ENCODE measurements at regions not wholly inside any gene's neighbourhood (a gene's known extent, or its start where the extent isn't known, plus 50 kb on each side); places are given as distances from the start of the nearest gene placed in this dataset.
"Not testable (repeated sequence)": the region's sequence is repeated elsewhere in the genome, so short reads cannot be mapped to it uniquely, and the experiment has no call there.

DNA sequence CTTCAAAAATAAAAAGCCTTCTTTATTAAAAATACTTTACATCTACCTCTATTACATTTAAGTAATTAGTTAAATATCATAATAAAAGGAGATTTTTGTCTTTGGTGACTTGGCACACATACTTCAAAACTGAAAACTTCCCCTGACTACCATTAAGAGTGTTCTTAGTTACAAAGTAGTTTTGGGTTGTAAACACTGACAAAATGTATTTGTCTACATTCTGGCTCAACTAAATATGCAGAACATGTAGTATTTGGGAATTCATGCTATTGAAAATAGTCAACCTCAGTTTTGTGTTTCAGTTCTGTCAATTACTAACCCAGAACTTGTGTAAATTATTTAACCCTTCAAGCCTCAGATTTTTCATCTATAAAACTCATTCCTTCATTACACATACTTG is 311.5 kb downstream of the RAD51AP2 start:
- no peak for DNase-seq
- H3K9ac ChIP-seq (ENCODE audit: low read length): no peak overlapping the region
- H3K4me2 ChIP-seq (ENCODE audit: low read depth, low read length): no peak overlapping the region
- H3F3A ChIP-seq (ENCODE audit: insufficient read depth, low read length): no peaks in the 10 kb centered on the region
- no peak overlapping the region for H3K4me3 ChIP-seq (ENCODE audit: low read length)
- no peaks in the 10 kb centered on the region for H4K20me1 ChIP-seq (ENCODE audit: insufficient read depth, low read length)
- H3K9me2 ChIP-seq (replicated peaks; ENCODE audit: insufficient read depth, low read length): no peaks in the 10 kb centered on the region
- no peaks in the 10 kb centered on the region for H3K9me3 ChIP-seq (replicated peaks; ENCODE audit: insufficient read depth, low read length)
- H3K79me2 ChIP-seq (ENCODE audit: low read length): no peaks in the 10 kb centered on the region
- H3K27ac ChIP-seq (ENCODE audit: low read length): no peak overlapping the region
- TF ChIP-seq EZH2phosphoT487 (IDR thresholded peaks at IDR 0.05; ENCODE audit: low read length): no peak
- TF ChIP-seq, protein P1, sequence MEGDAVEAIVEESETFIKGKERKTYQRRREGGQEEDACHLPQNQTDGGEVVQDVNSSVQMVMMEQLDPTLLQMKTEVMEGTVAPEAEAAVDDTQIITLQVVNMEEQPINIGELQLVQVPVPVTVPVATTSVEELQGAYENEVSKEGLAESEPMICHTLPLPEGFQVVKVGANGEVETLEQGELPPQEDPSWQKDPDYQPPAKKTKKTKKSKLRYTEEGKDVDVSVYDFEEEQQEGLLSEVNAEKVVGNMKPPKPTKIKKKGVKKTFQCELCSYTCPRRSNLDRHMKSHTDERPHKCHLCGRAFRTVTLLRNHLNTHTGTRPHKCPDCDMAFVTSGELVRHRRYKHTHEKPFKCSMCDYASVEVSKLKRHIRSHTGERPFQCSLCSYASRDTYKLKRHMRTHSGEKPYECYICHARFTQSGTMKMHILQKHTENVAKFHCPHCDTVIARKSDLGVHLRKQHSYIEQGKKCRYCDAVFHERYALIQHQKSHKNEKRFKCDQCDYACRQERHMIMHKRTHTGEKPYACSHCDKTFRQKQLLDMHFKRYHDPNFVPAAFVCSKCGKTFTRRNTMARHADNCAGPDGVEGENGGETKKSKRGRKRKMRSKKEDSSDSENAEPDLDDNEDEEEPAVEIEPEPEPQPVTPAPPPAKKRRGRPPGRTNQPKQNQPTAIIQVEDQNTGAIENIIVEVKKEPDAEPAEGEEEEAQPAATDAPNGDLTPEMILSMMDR (IDR thresholded peaks at IDR 0.05; ENCODE audit: low read length): no peak
- no peak for TF ChIP-seq EZH2 (optimal IDR thresholded peaks at IDR 0.05; ENCODE audit: low read depth, low read length)
- no peaks in the 10 kb centered on the region for H3K4me1 ChIP-seq (ENCODE audit: low read length)
- no peaks in the 10 kb centered on the region for H3K36me3 ChIP-seq (replicated peaks; ENCODE audit: insufficient read depth, low read length)
- H3K27me3 ChIP-seq (replicated peaks; ENCODE audit: insufficient read depth, low read length): no peaks in the 10 kb centered on the region
- no peak overlapping the region for H2AFZ ChIP-seq (ENCODE audit: low read length)

DNA sequence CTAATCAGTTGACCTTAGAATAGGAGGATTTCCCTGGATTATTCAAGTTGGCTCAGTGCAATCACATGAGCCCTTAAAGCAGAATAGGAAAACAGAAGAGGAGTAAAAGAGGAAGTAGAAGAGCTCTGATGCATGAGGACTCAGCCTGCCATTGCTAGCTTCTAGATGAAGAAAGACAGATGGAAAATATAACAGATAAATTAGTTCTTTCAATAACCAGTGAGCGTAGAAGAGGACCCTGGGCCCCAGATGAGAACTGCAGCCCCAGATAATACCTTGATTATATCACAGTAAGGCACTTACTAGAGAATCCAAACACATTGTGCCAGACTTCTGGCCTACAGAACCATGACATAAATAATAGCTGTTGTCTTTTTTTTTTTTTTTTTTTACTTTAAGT is 314.0 kb downstream of the RAD51AP2 start:
- H3K27ac ChIP-seq (ENCODE audit: low read length); H3K9ac ChIP-seq (ENCODE audit: low read length); H3K9me3 ChIP-seq (replicated peaks; ENCODE audit: insufficient read depth, low read length); H3K9me2 ChIP-seq (replicated peaks; ENCODE audit: insufficient read depth, low read length); H3F3A ChIP-seq (ENCODE audit: insufficient read depth, low read length); H3K27me3 ChIP-seq (replicated peaks; ENCODE audit: insufficient read depth, low read length); H3K36me3 ChIP-seq (replicated peaks; ENCODE audit: insufficient read depth, low read length); DNase-seq; H3K79me2 ChIP-seq (ENCODE audit: low read length); H3K4me2 ChIP-seq (ENCODE audit: low read depth, low read length); H3K4me1 ChIP-seq (ENCODE audit: low read length); H4K20me1 ChIP-seq (ENCODE audit: insufficient read depth, low read length); H3K4me3 ChIP-seq (ENCODE audit: low read length); H2AFZ ChIP-seq (ENCODE audit: low read length): not testable (repeated sequence)

DNA sequence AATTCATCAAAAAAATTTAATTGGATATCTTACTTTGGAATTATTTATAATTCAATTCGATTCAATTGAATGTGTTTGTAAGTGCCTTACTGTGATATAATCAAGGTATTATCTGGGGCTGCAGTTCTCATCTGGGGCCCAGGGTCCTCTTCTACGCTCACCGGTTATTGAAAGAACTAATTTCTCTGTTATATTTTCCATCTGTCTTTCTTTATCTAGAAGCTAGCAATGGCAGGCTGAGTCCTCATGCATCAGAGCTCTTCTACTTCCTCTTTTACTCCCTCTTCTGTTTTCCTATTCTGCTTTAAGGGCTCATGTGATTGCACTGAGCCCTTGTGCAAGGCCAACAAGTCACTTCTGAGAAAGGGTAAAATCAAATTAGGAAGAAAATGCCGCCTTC is 315.6 kb downstream of the RAD51AP2 start:
- not testable (repeated sequence) for H3K4me3 ChIP-seq (ENCODE audit: low read length); H3K4me1 ChIP-seq (ENCODE audit: low read length); H3F3A ChIP-seq (ENCODE audit: insufficient read depth, low read length); H3K27me3 ChIP-seq (replicated peaks; ENCODE audit: insufficient read depth, low read length); H3K27ac ChIP-seq (ENCODE audit: low read length); DNase-seq; H3K9me3 ChIP-seq (replicated peaks; ENCODE audit: insufficient read depth, low read length); H4K20me1 ChIP-seq (ENCODE audit: insufficient read depth, low read length); H2AFZ ChIP-seq (ENCODE audit: low read length); H3K79me2 ChIP-seq (ENCODE audit: low read length); H3K9me2 ChIP-seq (replicated peaks; ENCODE audit: insufficient read depth, low read length); H3K9ac ChIP-seq (ENCODE audit: low read length); H3K36me3 ChIP-seq (replicated peaks; ENCODE audit: insufficient read depth, low read length); H3K4me2 ChIP-seq (ENCODE audit: low read depth, low read length)

DNA sequence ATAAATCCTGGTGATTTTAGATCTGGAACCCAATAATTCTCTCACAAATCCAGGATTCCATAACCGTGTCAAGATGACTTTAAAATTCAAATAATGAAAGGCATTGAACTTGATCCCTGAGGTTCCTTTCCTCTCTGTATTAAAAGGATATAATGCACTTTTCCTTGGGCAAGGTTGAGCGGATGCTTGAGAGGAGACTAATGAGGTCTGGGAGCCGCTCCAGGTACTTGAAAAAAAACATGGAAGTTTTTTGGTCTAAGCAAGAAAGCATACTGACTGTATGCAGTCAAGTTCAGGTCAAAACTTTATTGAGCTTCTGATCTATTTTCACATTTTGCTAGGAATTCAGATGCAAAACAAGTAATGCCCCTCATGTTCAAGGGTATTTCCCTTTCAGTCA is 318.5 kb downstream of the RAD51AP2 start:
- Histone ChIP-seq H4K20me1 (ENCODE audit: insufficient read depth, low read length) (no peaks in the 10 kb centered on the region), H3K9ac (ENCODE audit: low read length) (no peak overlapping the region)
- TF ChIP-seq, protein P1 (IDR thresholded peaks at IDR 0.05; ENCODE audit: low read length): no peak

More for the DNA sequence above, 318.5 kb downstream of the RAD51AP2 start:
- Histone ChIP-seq H3K27ac (ENCODE audit: low read length) (no peak overlapping the region), H3K36me3 (replicated peaks; ENCODE audit: insufficient read depth, low read length) (no peaks in the 10 kb centered on the region), H3K9me3 (replicated peaks; ENCODE audit: insufficient read depth, low read length) (no peaks in the 10 kb centered on the region), H3K27me3 (replicated peaks; ENCODE audit: insufficient read depth, low read length) (no peaks in the 10 kb centered on the region), H3K4me2 (ENCODE audit: low read depth, low read length) (no peak overlapping the region), H3K79me2 (ENCODE audit: low read length) (no peaks in the 10 kb centered on the region), H3K4me1 (ENCODE audit: low read length) (no peaks in the 10 kb centered on the region), H3K4me3 (ENCODE audit: low read length) (no peak overlapping the region), H2AFZ (ENCODE audit: low read length) (no peak overlapping the region), H3K9me2 (replicated peaks; ENCODE audit: insufficient read depth, low read length) (no peaks in the 10 kb centered on the region), H3F3A (ENCODE audit: insufficient read depth, low read length) (no peaks in the 10 kb centered on the region)
- DNase-seq: no peak
